GM19043 (cell line): ENCODE measurements at regions not wholly inside any gene's neighbourhood (a gene's known extent, or its start where the extent isn't known, plus 50 kb on each side); places are given as distances from the start of the nearest gene placed in this dataset.

Experiments
- ATAC-seq: cut with Tn5 transposase; IDR thresholded peaks from one replicate; pipeline ENCODE4 v1.9.1; 2021; ENCODE audit warnings: low read depth; ENCODE audit not compliant: unreplicated experiment

- ATAC-seq: no peak
Observed at GRCh38 chr4:124469981-124470380, 242.6 kb downstream of the ANKRD50 start.

- no peak for ATAC-seq
Observed at GRCh38 chr4:124478470-124478869, 234.1 kb downstream of the ANKRD50 start.

DNA sequence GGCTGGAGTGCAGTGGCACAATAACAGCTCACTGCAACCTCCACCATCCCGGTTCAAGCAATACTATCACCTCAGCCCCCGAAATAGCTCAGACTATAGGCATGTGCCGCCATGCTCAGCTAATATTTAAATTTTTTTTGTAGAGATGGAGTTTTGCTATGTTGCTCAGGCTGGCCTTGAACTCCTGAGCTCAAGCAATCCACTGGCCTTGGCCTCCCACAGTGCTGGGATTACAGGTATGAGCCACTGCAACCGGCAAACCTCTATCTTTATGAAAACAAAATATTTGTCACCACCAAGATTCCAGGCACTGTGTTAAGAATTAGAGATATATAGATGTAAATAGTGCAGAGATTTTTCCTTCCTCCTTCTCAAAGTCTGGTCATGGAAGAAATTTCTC, 232.5 kb downstream of the ANKRD50 start:
- ATAC-seq: no peak

GRCh38 chr4:124481123-124481522, 231.4 kb downstream of the ANKRD50 start:
- ATAC-seq: no peak

DNA sequence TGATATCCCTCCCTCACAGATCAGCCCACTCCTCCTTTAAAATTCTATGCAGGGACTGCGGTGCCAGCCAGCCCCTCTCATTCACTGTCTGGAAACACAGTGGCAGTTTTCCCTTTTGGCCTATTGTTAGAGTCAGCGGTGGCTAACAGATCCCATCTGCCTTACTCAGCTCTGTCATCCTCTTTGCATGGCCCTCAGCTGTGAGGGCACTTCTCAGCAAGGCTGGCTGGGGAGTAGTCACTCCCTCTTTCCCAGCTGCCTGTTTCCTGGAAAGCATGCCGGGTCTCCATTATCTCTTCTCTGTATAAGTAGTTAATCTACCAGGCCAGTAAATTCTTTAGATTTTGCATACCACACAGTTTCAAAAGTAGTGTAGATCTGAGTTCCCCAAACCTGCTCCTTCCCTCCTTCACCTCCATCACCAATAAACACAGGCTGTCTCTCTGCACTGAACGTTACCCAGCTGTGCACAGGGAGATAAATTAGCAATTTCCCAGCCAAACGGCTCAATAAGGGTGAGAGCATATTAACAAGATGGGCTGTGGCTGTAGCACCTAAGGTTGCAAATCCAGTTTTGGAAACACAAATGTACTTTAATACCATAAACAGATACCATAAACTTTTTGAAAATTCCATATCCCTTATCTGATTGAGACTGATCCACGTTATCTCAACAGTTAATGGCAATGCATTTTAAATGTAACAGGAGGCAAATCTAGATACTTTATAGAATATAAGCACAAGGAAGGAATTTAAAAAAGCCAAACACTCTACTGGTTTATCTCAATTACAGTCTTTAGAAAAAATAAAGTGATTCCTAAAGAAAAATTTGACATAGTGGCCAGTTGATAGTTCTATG, 229.3 kb downstream of the ANKRD50 start:
- ATAC-seq: no peak

DNA sequence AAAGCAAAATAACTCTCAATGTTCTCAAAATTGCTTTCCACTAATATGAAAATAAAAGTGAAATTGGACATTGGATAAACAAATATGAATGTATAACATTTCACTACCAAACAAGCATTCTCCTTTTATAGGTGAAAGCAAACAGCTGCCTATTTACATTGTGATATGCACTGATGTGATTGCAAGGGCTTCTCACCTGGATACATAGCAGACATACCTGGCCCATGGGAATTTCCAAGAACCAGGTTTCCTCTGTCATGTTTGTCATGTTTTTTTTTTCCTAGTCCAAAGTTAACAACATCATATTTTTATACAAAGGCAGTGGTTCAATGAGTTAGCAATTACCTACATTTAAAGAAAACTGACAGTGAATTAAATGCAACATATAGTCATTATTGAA, 228.5 kb downstream of the ANKRD50 start:
- no peak for ATAC-seq

DNA sequence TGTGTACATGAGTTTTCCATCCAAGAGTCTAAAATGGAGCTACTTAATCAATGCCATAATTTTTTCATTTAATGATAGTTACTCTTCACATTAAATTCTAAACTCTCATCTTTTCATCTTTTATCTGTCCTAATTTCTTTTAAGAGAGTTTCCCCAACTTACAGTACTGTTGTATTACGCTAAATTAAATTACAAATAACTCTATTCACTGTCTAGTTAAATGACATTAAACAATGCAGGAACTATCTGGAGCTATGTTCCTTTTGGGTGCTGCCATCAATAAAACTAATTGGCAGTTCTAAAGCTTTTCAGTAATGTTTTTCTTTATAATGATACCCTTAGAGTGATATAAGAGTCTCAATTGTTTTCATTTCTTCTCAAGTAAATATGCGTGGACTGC, 227.6 kb downstream of the ANKRD50 start:
- no peak for ATAC-seq

GRCh38 chr4:124486423-124486822, 226.1 kb downstream of the ANKRD50 start:
- ATAC-seq: no peak

DNA sequence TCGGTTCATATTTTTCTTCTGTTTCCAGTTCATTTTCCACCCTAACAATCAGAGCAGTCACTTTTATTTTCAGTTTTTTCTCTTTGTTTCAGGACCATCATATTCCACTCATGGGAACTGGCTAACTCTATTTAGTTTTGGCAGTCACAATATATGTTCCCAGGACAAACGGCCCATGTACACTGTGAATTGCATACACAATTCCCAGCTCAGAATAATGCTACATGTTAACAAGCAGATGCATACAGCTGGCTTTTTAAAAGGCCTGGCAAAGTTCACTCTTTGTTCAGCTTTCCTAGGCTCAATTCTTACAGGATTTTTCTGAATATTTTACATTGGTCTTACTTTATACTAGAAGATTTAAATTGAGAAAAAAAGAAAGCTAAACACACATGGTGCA, 224.9 kb downstream of the ANKRD50 start:
- no peak for ATAC-seq

DNA sequence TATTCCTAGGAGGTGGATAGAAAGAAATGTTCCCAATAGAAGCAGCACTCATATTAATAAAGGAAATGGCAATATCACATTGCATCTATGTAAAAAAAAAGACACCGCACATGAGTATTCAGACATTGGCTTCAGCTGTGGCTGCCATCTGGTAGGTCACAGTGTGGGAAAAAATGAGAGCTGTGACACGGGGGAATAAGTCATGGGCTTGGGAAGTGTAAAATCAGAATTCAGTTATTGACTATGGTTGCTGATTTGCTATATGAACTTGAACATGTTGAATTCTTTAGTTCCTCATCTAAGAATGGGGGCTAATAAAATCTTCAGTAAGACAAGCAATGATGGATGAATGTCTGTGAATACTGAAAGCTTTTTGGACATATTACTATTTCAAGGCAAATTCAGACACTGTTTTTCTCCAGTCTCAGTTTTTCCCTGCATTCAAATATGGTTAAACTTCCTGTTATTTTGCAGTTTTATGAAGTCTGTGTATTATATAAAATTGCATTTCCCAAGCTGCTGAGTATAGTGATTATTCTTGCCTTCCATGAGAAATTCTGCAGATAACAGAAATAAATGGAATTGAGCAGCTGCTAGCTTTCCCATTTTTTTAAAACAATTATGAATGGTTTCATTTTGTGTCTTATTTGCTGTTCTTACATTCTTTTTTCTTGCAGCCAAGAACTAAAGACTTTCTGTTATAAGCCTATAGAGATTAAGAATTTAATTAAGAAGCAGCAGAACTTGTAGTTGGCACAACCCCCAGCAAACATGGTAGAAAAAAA, 221.0 kb downstream of the ANKRD50 start:
- ATAC-seq: no peak

GRCh38 chr4:124499261-124499660, 213.3 kb downstream of the ANKRD50 start:
- ATAC-seq: no peak

- ATAC-seq: no peak
Observed at GRCh38 chr4:124501576-124501975, 211.0 kb downstream of the ANKRD50 start.

DNA sequence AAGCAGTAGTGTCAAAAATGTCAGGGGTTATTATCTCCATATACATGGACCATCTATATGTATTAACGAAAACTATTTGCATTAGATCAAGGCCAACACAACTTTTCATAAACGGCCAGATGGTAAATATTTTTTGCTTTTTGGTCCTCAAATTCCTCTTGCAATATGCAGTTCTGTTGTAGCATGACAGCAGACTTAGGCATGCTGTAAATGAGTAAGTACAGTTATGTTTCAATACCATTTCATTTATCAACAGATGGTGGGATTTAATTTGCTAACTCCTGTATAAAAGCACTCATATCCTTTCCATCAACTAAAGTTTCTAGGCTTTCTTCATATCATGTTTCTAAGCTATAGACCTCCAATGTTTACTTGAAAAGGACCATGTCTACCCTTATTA, 208.1 kb downstream of the ANKRD50 start:
- ATAC-seq: no peak

GRCh38 chr4:124505211-124505610, 207.3 kb downstream of the ANKRD50 start:
- ATAC-seq: no peak

- no peak for ATAC-seq
Observed at GRCh38 chr4:124509151-124509550, 203.4 kb downstream of the ANKRD50 start.

DNA sequence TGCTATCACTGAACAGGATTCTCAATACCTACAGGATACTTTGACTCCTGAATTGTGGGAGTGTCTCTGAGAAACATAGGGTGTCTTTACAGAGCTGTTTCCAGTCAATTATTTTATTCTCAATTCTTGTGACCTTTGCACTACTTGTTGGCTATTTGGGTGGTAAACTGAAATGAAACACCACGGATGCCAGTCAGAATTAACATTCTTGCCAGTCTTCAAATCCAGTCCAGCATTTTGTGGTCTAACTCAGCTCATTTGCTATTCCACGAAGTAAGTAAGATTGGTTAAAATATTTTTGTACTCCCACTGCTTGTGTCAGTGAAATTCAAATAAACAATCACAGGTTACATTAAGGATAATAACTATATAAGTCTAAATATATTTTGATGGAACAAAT, 197.9 kb downstream of the ANKRD50 start:
- ATAC-seq: no peak

- no peak for ATAC-seq
Observed at GRCh38 chr4:124515591-124515990, 196.9 kb downstream of the ANKRD50 start.

- ATAC-seq: no peak
Observed at GRCh38 chr4:124519196-124519595, 193.3 kb downstream of the ANKRD50 start.

- ATAC-seq: no peak
Observed at GRCh38 chr4:124523816-124524215, 188.7 kb downstream of the ANKRD50 start.

DNA sequence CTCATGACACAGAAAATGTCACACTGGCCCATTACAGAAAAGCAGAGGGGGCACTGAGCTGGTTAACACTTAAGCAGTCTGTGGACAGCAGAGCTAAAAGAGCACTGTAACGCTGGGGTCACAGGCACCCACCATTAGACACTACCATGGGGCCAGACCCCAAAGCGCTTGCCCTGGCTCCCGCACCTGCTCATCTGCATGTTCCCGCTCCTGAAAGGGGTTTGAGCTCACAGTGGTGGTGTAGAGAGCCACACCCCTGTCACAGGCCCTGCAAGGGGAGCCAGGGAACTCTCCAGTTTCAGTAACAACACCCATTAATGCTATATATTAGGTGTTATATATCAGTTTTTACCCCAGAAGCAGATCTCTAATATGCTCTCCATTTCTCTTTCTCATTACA, 187.0 kb downstream of the ANKRD50 start:
- no peak for ATAC-seq

GRCh38 chr4:124526331-124526730, 186.2 kb downstream of the ANKRD50 start:
- no peak for ATAC-seq

DNA sequence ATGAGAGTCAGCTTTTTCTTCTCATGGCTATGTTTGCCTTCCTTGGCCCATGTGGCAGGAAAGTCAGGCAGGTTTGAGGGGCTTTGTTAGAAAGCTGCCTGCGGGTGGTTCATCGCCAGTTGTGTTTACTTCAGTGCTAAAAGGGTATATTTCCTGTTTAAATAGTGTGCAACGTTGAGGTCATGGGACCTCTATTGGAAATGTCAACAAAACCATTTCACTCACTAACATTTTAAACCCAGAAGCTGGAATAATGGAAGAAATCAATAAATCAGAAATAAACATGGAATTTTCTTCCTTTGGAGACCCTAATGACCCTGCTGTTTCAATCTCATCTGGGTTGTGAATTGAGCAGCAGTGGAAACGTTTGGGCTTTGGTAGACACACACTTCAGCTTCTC, 185.8 kb downstream of the ANKRD50 start:
- no peak for ATAC-seq
